ENCODE measurements at regions not wholly inside any gene's neighbourhood (a gene's known extent, or its start where the extent isn't known, plus 50 kb on each side); places are given as distances from the start of the nearest gene placed in this dataset.
"Not testable (repeated sequence)": the region's sequence is repeated elsewhere in the genome, so short reads cannot be mapped to it uniquely, and the experiment has no call there.

- TF ChIP-seq CTCF (IDR thresholded peaks at IDR 0.05; ENCODE audit: low read depth, low read length, missing control alignments), result no peak
- DNase-seq (ENCODE audit: low read depth), result no peak
- H3K4me3 ChIP-seq (ENCODE audit: low read depth, low read length), result no peak overlapping the region
These were observed 50.2 kb downstream of the SMIM38 start for GRCh38 chr11:69205743-69206612.

- not testable (repeated sequence) for H3K4me3 ChIP-seq (ENCODE audit: low read depth, low read length)
These were observed 50.9 kb downstream of the SMIM38 start for GRCh38 chr11:69206613-69206965.

GRCh38 chr11:69207165-69207889, 51.6 kb downstream of the SMIM38 start:
- H3K4me3 ChIP-seq (ENCODE audit: low read depth, low read length), result no peak overlapping the region
- no peak for DNase-seq (ENCODE audit: low read depth)
- no peak for TF ChIP-seq CTCF (IDR thresholded peaks at IDR 0.05; ENCODE audit: low read depth, low read length, missing control alignments)

More at GRCh38 chr11:69206613-69206965, 50.9 kb downstream of the SMIM38 start:
- DNase-seq (ENCODE audit: low read depth), result not testable (repeated sequence)

- DNase-seq (ENCODE audit: low read depth), result no peak
- H3K4me3 ChIP-seq (ENCODE audit: low read depth, low read length), result no peak overlapping the region
- TF ChIP-seq CTCF (IDR thresholded peaks at IDR 0.05; ENCODE audit: low read depth, low read length, missing control alignments), result no peak
These were observed 52.7 kb downstream of the SMIM38 start for GRCh38 chr11:69208190-69209037.

GRCh38 chr11:69209038-69209350, 53.3 kb downstream of the SMIM38 start:
- DNase-seq (ENCODE audit: low read depth), result no peak
- no peak overlapping the region for H3K4me3 ChIP-seq (ENCODE audit: low read depth, low read length)
- TF ChIP-seq CTCF (IDR thresholded peaks at IDR 0.05; ENCODE audit: low read depth, low read length, missing control alignments), result no peak

- no peak for TF ChIP-seq CTCF (IDR thresholded peaks at IDR 0.05; ENCODE audit: low read depth, low read length, missing control alignments)
- no peak overlapping the region for H3K4me3 ChIP-seq (ENCODE audit: low read depth, low read length)
- no peak for DNase-seq (ENCODE audit: low read depth)
These were observed 53.9 kb downstream of the SMIM38 start for GRCh38 chr11:69209421-69210309.

Measured in GM12864 (cell line).